ENCODE measurements at regions not wholly inside any gene's neighbourhood (a gene's known extent, or its start where the extent isn't known, plus 50 kb on each side); places are given as distances from the start of the nearest gene placed in this dataset.

GRCh38 chr5:6885581-6885980 lies 172.3 kb downstream of the TENT4A start:
- DNase-seq (ENCODE audit: insufficient read length, low spot score), result no peak
- TF ChIP-seq CTCF (IDR thresholded peaks at IDR 0.05; ENCODE audit: insufficient read depth, missing control alignments), result no peak
- no peak for FAIRE-seq

GRCh38 chr5:6886866-6887265 lies 173.6 kb downstream of the TENT4A start:
- DNase-seq (ENCODE audit: insufficient read length, low spot score) (no peak), FAIRE-seq (no peak)

GRCh38 chr5:6889030-6889429 lies 175.8 kb downstream of the TENT4A start:
- no peak for DNase-seq (ENCODE audit: insufficient read length, low spot score)
- no peak for FAIRE-seq
- no peak for TF ChIP-seq CTCF (IDR thresholded peaks at IDR 0.05; ENCODE audit: insufficient read depth, missing control alignments)

More at GRCh38 chr5:6886866-6887265, 173.6 kb downstream of the TENT4A start:
- no peak for TF ChIP-seq CTCF (IDR thresholded peaks at IDR 0.05; ENCODE audit: insufficient read depth, missing control alignments)

GRCh38 chr5:6899221-6899620 lies 186.0 kb downstream of the TENT4A start:
- DNase-seq (ENCODE audit: insufficient read length, low spot score) (no peak), FAIRE-seq (no peak)
- TF ChIP-seq CTCF (IDR thresholded peaks at IDR 0.05; ENCODE audit: insufficient read depth, missing control alignments), result no peak

GRCh38 chr5:6900247-6901227 lies 187.3 kb downstream of the TENT4A start:
- no peak for DNase-seq (ENCODE audit: insufficient read length, low spot score)
- no peak for TF ChIP-seq CTCF (IDR thresholded peaks at IDR 0.05; ENCODE audit: insufficient read depth, missing control alignments)
- FAIRE-seq, result no peak

- no peak for TF ChIP-seq CTCF (IDR thresholded peaks at IDR 0.05; ENCODE audit: insufficient read depth, missing control alignments)
- FAIRE-seq (no peak), DNase-seq (ENCODE audit: insufficient read length, low spot score) (no peak)
Measured at GRCh38 chr5:6902094-6902493, 188.9 kb downstream of the TENT4A start.

GRCh38 chr5:6902597-6902996 lies 189.4 kb downstream of the TENT4A start:
- TF ChIP-seq CTCF (IDR thresholded peaks at IDR 0.05; ENCODE audit: insufficient read depth, missing control alignments), result no peak
- no peak for FAIRE-seq
- DNase-seq (ENCODE audit: insufficient read length, low spot score), result no peak

Data from D721Med (cell line).